ENCODE measurements at regions not wholly inside any gene's neighbourhood (a gene's known extent, or its start where the extent isn't known, plus 50 kb on each side); places are given as distances from the start of the nearest gene placed in this dataset.
"Not testable (repeated sequence)": the region's sequence is repeated elsewhere in the genome, so short reads cannot be mapped to it uniquely, and the experiment has no call there.

DNA sequence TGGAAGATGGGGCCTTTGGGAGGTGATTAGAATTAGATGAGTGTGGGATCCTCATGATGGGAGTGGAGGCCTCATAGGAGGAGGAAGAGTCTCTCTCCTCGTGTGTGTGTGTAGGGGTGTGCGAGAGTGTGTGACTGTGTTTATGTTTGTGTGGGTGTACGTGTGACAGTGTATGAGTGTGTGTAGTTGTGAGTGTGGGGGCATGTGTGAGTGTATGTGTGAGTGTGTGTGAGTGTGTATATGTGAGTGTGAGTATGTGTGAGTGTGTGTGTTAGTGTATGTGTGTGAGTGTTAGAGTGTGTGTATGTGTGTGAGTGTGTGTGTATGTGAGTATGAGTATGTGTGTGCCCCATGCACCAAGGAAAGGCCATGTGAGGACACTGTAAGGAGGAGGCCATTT, 68.2 kb upstream of the SMIM15 start:
- ATAC-seq (no peak), DNase-seq (no peak)
- intact Hi-C loops (cut with DNase I) = no loop called here
- no peak overlapping the region for H3K27ac ChIP-seq
- no peak for TF ChIP-seq CTCF (IDR thresholded peaks at IDR 0.05)
- no peaks in the 10 kb centered on the region for H3K36me3 ChIP-seq
- no peaks in the 10 kb centered on the region for H3K4me1 ChIP-seq
- H3K9me3 ChIP-seq = no peaks in the 10 kb centered on the region
- no peak overlapping the region for H3K4me3 ChIP-seq
- no peaks in the 10 kb centered on the region for H3K27me3 ChIP-seq

GRCh38 chr5:61231813-61232212, 69.5 kb upstream of the SMIM15 start:
- intact Hi-C loops (cut with DNase I) = no loop called here
- H3K4me1 ChIP-seq = no peaks in the 10 kb centered on the region
- no peaks in the 10 kb centered on the region for H3K9me3 ChIP-seq
- DNase-seq = no peak
- H3K27me3 ChIP-seq = no peaks in the 10 kb centered on the region
- no peaks in the 10 kb centered on the region for H3K36me3 ChIP-seq
- no peak for ATAC-seq
- H3K4me3 ChIP-seq = no peak overlapping the region
- no peak for TF ChIP-seq CTCF (IDR thresholded peaks at IDR 0.05)
- H3K27ac ChIP-seq = no peak overlapping the region

GRCh38 chr5:61232490-61233050, 70.3 kb upstream of the SMIM15 start:
- intact Hi-C loops (cut with DNase I) = no loop called here
- H3K4me1 ChIP-seq = no peaks in the 10 kb centered on the region
- no peaks in the 10 kb centered on the region for H3K36me3 ChIP-seq
- ATAC-seq (no peak), DNase-seq (no peak)
- H3K9me3 ChIP-seq = no peaks in the 10 kb centered on the region
- no peak overlapping the region for H3K27ac ChIP-seq
- TF ChIP-seq CTCF (IDR thresholded peaks at IDR 0.05) = no peak
- no peak overlapping the region for H3K4me3 ChIP-seq
- no peaks in the 10 kb centered on the region for H3K27me3 ChIP-seq

- Histone ChIP-seq H3K36me3 (no peaks in the 10 kb centered on the region), H3K27ac (no peak overlapping the region), H3K4me3 (no peak overlapping the region), H3K27me3 (no peaks in the 10 kb centered on the region), H3K9me3 (no peaks in the 10 kb centered on the region), H3K4me1 (no peaks in the 10 kb centered on the region)
- ATAC-seq (no peak), DNase-seq (no peak)
- intact Hi-C loops (cut with DNase I) = no loop called here
- TF ChIP-seq CTCF (IDR thresholded peaks at IDR 0.05) = no peak
Observed at GRCh38 chr5:61234019-61234418, 71.8 kb upstream of the SMIM15 start.

DNA sequence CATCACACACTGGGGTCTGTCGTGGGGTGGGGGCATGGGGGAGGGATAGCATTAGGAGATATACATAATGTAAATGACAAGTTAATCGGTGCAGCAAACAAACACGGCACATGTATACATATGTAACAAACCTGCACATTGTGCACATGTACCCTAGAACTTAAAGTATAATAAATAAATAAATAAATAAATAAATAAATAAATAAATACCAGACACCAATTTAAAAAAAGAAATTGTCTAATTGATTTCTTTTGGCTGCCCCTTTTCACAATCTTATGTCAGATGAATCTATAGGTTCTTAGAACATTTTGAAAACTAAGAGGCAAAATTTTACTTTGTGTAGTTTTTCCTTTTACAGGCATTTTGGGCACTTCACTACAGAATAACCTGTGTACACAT, 74.4 kb upstream of the SMIM15 start:
- intact Hi-C loops (cut with DNase I); H3K9me3 ChIP-seq; H3K36me3 ChIP-seq; ATAC-seq; H3K27me3 ChIP-seq; H3K4me3 ChIP-seq; H3K4me1 ChIP-seq; H3K27ac ChIP-seq; DNase-seq: not testable (repeated sequence)

DNA sequence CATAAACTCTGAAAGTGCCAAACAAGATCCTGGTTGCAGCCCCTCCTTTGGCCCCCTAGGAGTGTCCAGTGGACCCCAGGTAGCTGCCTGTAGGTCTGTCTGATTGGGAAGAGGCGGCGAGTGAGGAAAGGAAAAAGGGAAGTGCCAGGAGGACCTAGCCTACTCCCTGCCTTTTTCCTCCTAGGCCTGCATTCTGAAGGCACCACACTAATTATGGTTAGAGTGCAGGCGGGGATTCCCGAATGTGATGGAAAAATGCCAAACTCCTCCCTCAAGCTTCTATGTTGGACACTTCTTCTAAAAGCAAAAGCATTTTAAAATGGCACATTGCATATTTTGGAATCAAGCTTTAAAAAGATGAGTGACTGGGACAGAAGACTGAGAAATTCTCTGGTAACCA, 83.2 kb upstream of the SMIM15 start:
- TF ChIP-seq CTCF (IDR thresholded peaks at IDR 0.05) = no peak
- H3K27me3 ChIP-seq = no peaks in the 10 kb centered on the region
- DNase-seq (no peak), ATAC-seq (peak; percentile 51)
- no peaks in the 10 kb centered on the region for H3K36me3 ChIP-seq
- H3K4me3 ChIP-seq = no peak overlapping the region
- intact Hi-C loops (cut with DNase I) = no loop called here
- H3K27ac ChIP-seq = no peak overlapping the region
- no peaks in the 10 kb centered on the region for H3K9me3 ChIP-seq
- H3K4me1 ChIP-seq = no peaks in the 10 kb centered on the region

All from upper lobe of right lung (tissue), 1 donor.